ENCODE measurements at regions not wholly inside any gene's neighbourhood (a gene's known extent, or its start where the extent isn't known, plus 50 kb on each side); places are given as distances from the start of the nearest gene placed in this dataset.

DNA sequence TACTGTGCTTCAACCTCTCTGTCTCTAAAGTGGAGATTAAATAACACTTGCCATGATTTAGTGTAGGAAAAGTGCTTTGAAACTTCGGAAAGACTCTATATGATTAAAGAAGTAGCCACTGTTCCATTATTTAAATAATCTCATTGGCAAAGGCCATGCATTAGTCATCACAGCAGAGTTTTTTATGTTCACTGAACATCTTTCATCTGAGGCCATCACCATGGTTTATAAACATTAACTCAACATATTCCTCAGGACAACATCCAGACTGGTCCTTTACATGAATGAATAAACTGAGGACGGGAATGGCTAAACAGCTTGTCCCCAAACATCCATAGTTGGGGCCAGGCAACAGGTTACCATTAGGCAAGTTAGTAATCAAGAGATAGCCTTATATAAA, 124.6 kb upstream of the FRMD6 start:
- no peaks in the 10 kb centered on the region for H3K27me3 ChIP-seq (ENCODE audit: insufficient read depth, low read length)
- no peaks in the 10 kb centered on the region for H3K9me2 ChIP-seq (ENCODE audit: insufficient read depth)
- no peak overlapping the region for H3K4me2 ChIP-seq (ENCODE audit: low read length)
- intact Hi-C loops (cut with micrococcal nuclease): no loop called here
- no peaks in the 10 kb centered on the region for H4K20me1 ChIP-seq (ENCODE audit: insufficient read depth)
- no peak for DNase-seq (ENCODE audit: low read depth, low spot score)
- POLR2A ChIA-PET: no interaction called here
- H3K9me3 ChIP-seq (ENCODE audit: control insufficient read depth in 1 of 2, insufficient read depth in 1 of 2, low read depth in 1 of 2, low read length in 2 of 2): no peaks in the 10 kb centered on the region
- H3K27ac ChIP-seq (ENCODE audit: low read depth, low read length): no peak overlapping the region
- no peaks in the 10 kb centered on the region for H3K79me2 ChIP-seq (ENCODE audit: insufficient read depth, low read length)
- no peak for ATAC-seq
- BruUV-seq (replicated peaks): no TSS peak
- CTCF ChIA-PET: no interaction called here
- H3K4me3 ChIP-seq (replicated peaks in 1 of 2; ENCODE audit: low read depth in 1 of 2, low read length in 2 of 2): no peak overlapping the region
- TF ChIP-seq, protein P1, sequence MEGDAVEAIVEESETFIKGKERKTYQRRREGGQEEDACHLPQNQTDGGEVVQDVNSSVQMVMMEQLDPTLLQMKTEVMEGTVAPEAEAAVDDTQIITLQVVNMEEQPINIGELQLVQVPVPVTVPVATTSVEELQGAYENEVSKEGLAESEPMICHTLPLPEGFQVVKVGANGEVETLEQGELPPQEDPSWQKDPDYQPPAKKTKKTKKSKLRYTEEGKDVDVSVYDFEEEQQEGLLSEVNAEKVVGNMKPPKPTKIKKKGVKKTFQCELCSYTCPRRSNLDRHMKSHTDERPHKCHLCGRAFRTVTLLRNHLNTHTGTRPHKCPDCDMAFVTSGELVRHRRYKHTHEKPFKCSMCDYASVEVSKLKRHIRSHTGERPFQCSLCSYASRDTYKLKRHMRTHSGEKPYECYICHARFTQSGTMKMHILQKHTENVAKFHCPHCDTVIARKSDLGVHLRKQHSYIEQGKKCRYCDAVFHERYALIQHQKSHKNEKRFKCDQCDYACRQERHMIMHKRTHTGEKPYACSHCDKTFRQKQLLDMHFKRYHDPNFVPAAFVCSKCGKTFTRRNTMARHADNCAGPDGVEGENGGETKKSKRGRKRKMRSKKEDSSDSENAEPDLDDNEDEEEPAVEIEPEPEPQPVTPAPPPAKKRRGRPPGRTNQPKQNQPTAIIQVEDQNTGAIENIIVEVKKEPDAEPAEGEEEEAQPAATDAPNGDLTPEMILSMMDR (IDR thresholded peaks at IDR 0.05 in 2 of 3, conservative IDR thresholded peaks at IDR 0.05 in 1 of 3; ENCODE audit: borderline replicate concordance in 1 of 3, insufficient read depth in 1 of 3, low read depth in 2 of 3, low read length in 2 of 3): no peak
- TF ChIP-seq FOSL1 (IDR thresholded peaks at IDR 0.05; ENCODE audit: low read depth): no peak
- H2AFZ ChIP-seq (ENCODE audit: low read depth, low read length, poor library complexity, severe bottlenecking): no peak overlapping the region
- no peaks in the 10 kb centered on the region for H3K36me3 ChIP-seq (ENCODE audit: control insufficient read depth in 1 of 2, insufficient read depth in 2 of 2, low read length in 2 of 2)
- peaks cover 0 to 9% of the 10 kb centered on the region in 2 experiments; a peak in 1 of 4 replicates for H3K4me1 ChIP-seq (ENCODE audit: control insufficient read depth in 1 of 2, insufficient read depth in 2 of 2, low read length in 2 of 2)
- RAD21 ChIA-PET (ENCODE audit: low non-redundant PET in 1 of 2, low total read pairs in 2 of 2, uncharacterized antibody in 2 of 2, unreplicated experiment in 2 of 2): no interaction called here
- no peak overlapping the region for H3K9ac ChIP-seq (ENCODE audit: low read length)

DNA sequence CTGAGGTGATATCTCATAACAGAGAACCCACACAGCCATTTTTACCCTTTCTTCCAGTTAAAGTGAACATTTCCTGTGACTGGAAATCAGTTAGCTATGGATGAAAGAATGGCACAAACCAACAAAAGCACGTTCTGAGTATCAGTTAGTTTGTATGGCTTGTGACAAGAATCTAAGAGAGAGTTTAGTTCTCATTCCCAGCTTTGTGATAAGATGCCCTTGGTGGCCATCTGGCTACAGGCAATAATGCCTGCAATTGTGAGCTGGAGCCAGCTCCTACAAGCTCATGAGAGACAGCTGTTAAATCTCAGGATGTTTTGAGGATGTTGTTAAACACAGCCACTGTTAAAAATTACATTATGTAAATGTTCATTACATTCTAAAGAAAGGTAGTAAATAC, 122.0 kb upstream of the FRMD6 start:
- no peaks in the 10 kb centered on the region for H3K36me3 ChIP-seq (ENCODE audit: control insufficient read depth in 1 of 2, insufficient read depth in 2 of 2, low read length in 2 of 2)
- BruUV-seq (replicated peaks): no TSS peak

More for the DNA sequence above, 122.0 kb upstream of the FRMD6 start:
- peaks cover 16 to 31% of the 10 kb centered on the region in 2 experiments for H3K4me1 ChIP-seq (ENCODE audit: control insufficient read depth in 1 of 2, insufficient read depth in 2 of 2, low read length in 2 of 2)
- RAD21 ChIA-PET (ENCODE audit: low non-redundant PET in 1 of 2, low total read pairs in 2 of 2, uncharacterized antibody in 2 of 2, unreplicated experiment in 2 of 2): no interaction called here
- no peak overlapping the region for H3K9ac ChIP-seq (ENCODE audit: low read length)
- no peaks in the 10 kb centered on the region for H4K20me1 ChIP-seq (ENCODE audit: insufficient read depth)
- CTCF ChIA-PET: no interaction called here
- POLR2A ChIA-PET: no interaction called here
- no peak overlapping the region for H3K4me3 ChIP-seq (replicated peaks in 1 of 2; ENCODE audit: low read depth in 1 of 2, low read length in 2 of 2)
- no peak for DNase-seq (ENCODE audit: low read depth, low spot score)
- H2AFZ ChIP-seq (ENCODE audit: low read depth, low read length, poor library complexity, severe bottlenecking): no peak overlapping the region
- no peak for ATAC-seq
- no peak overlapping the region for H3K27ac ChIP-seq (ENCODE audit: low read depth, low read length)
- no peak overlapping the region for H3K4me2 ChIP-seq (ENCODE audit: low read length)
- H3K27me3 ChIP-seq (ENCODE audit: insufficient read depth, low read length): no peaks in the 10 kb centered on the region
- no peak for TF ChIP-seq ZNF274 (IDR thresholded peaks at IDR 0.05; ENCODE audit: low read depth, low read length)
- TF ChIP-seq ELF1 (IDR thresholded peaks at IDR 0.05; ENCODE audit: borderline replicate concordance, low read depth): no peak
- no peak for TF ChIP-seq EGR1 (IDR thresholded peaks at IDR 0.05; ENCODE audit: low read depth)
- TF ChIP-seq TCF7L2 (IDR thresholded peaks at IDR 0.05; ENCODE audit: borderline replicate concordance, extremely low read depth, insufficient read depth, insufficient read length): no peak
- TF ChIP-seq CEBPB (IDR thresholded peaks at IDR 0.05; ENCODE audit: low read depth): no peak
- no peak for TF ChIP-seq FOSL1 (IDR thresholded peaks at IDR 0.05; ENCODE audit: low read depth)
- no peak for TF ChIP-seq EZH2phosphoT487 (IDR thresholded peaks at IDR 0.05; ENCODE audit: borderline replicate concordance)
- no peak for TF ChIP-seq RAD21 (IDR thresholded peaks at IDR 0.05; ENCODE audit: low read depth)
- TF ChIP-seq, protein P2, sequence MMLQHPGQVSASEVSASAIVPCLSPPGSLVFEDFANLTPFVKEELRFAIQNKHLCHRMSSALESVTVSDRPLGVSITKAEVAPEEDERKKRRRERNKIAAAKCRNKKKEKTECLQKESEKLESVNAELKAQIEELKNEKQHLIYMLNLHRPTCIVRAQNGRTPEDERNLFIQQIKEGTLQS (IDR thresholded peaks at IDR 0.05): no peak
- no peak for TF ChIP-seq SIN3A (IDR thresholded peaks at IDR 0.05; ENCODE audit: low read depth)
- TF ChIP-seq, protein P3, sequence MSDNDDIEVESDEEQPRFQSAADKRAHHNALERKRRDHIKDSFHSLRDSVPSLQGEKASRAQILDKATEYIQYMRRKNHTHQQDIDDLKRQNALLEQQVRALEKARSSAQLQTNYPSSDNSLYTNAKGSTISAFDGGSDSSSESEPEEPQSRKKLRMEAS (IDR thresholded peaks at IDR 0.05): no peak
- no peak for TF ChIP-seq SRF (IDR thresholded peaks at IDR 0.05; ENCODE audit: low read depth)
- TF ChIP-seq YY1 (IDR thresholded peaks at IDR 0.05; ENCODE audit: extremely low read depth, insufficient replicate concordance, low read depth, low read length): no peak
- no peak for TF ChIP-seq POLR2AphosphoS5 (IDR thresholded peaks at IDR 0.05; ENCODE audit: low read depth, low read length)
- no peak for TF ChIP-seq CBX3 (IDR thresholded peaks at IDR 0.05; ENCODE audit: low read depth)
- TF ChIP-seq POLR2A (IDR thresholded peaks at IDR 0.05; ENCODE audit: borderline replicate concordance, extremely low read depth, insufficient read depth, insufficient read length): no peak
- no peaks in the 10 kb centered on the region for H3K79me2 ChIP-seq (ENCODE audit: insufficient read depth, low read length)
- intact Hi-C loops (cut with micrococcal nuclease): no loop called here
- H3K9me3 ChIP-seq (ENCODE audit: control insufficient read depth in 1 of 2, insufficient read depth in 1 of 2, low read depth in 1 of 2, low read length in 2 of 2): no peaks in the 10 kb centered on the region
- no peaks in the 10 kb centered on the region for H3K9me2 ChIP-seq (ENCODE audit: insufficient read depth)
